Skeletal muscle satellite cell (primary cell): ENCODE measurements at regions not wholly inside any gene's neighbourhood (a gene's known extent, or its start where the extent isn't known, plus 50 kb on each side); places are given as distances from the start of the nearest gene placed in this dataset.
A peak's percentile ranks its signal among the peaks of the same experiment; 100 is the strongest.

ENCODE experiments used
- H3K27me3 ChIP-seq: 2 replicates; pipeline ENCODE4 v1.7.0; 2013; ENCODE audit warnings: low read length; ENCODE audit not compliant: control insufficient read depth, insufficient read depth
- H3K36me3 ChIP-seq: 2 replicates; pipeline ENCODE4 v1.7.0; 2013; ENCODE audit warnings: mild to moderate bottlenecking, control low read depth, low read length; ENCODE audit not compliant: insufficient read depth
- H3K4me1 ChIP-seq: 2 replicates; pipeline ENCODE4 v1.7.0; 2013; ENCODE audit warnings: low read length; ENCODE audit not compliant: control insufficient read depth, insufficient read depth
- H3K4me2 ChIP-seq: 2 replicates; pipeline ENCODE4 v1.7.0; 2013; ENCODE audit warnings: mild to moderate bottlenecking, low read length
- H3K4me3 ChIP-seq: 2 replicates; pipeline ENCODE4 v1.7.0; 2013; ENCODE audit warnings: low read length
- H3K9ac ChIP-seq: 2 replicates; pipeline ENCODE4 v1.7.0; 2013; ENCODE audit warnings: mild to moderate bottlenecking, low read depth, low read length, moderate library complexity
- H3K9me3 ChIP-seq: replicated peaks from 2 replicates; pipeline ENCODE4 v1.7.0; 2013; ENCODE audit warnings: mild to moderate bottlenecking, control low read depth, low read length

GRCh38 chr4:119696963-119697362 is 68.4 kb upstream of the PDE5A start:
- no peak overlapping the region for H3K9ac ChIP-seq
- no peak overlapping the region for H3K4me3 ChIP-seq
- H3K27me3 ChIP-seq, result no peaks in the 10 kb centered on the region
- H3K4me2 ChIP-seq, result no peak overlapping the region
- H3K36me3 ChIP-seq, result no peaks in the 10 kb centered on the region
- no peaks in the 10 kb centered on the region for H3K9me3 ChIP-seq
- peaks cover 2% of the 10 kb centered on the region for H3K4me1 ChIP-seq

GRCh38 chr4:119695216-119695615 is 66.6 kb upstream of the PDE5A start:
- Histone ChIP-seq H3K4me2 (no peak overlapping the region), H3K9ac (no peak overlapping the region), H3K9me3 (no peaks in the 10 kb centered on the region), H3K36me3 (no peaks in the 10 kb centered on the region), H3K4me1 (peaks cover 2% of the 10 kb centered on the region), H3K4me3 (no peak overlapping the region), H3K27me3 (no peaks in the 10 kb centered on the region)

GRCh38 chr4:119693126-119693525 is 64.5 kb upstream of the PDE5A start:
- Histone ChIP-seq H3K9me3 (no peaks in the 10 kb centered on the region), H3K9ac (no peak overlapping the region), H3K4me1 (peaks cover 2% of the 10 kb centered on the region), H3K4me3 (no peak overlapping the region), H3K27me3 (no peaks in the 10 kb centered on the region), H3K36me3 (no peaks in the 10 kb centered on the region), H3K4me2 (no peak overlapping the region)

GRCh38 chr4:119692001-119692400 is 63.4 kb upstream of the PDE5A start:
- no peaks in the 10 kb centered on the region for H3K27me3 ChIP-seq
- no peaks in the 10 kb centered on the region for H3K36me3 ChIP-seq
- no peak overlapping the region for H3K4me2 ChIP-seq
- no peak overlapping the region for H3K4me3 ChIP-seq
- no peaks in the 10 kb centered on the region for H3K9me3 ChIP-seq
- H3K9ac ChIP-seq, result no peak overlapping the region
- H3K4me1 ChIP-seq, result peaks cover 2% of the 10 kb centered on the region

GRCh38 chr4:119690871-119691270 is 62.3 kb upstream of the PDE5A start:
- Histone ChIP-seq H3K27me3 (no peaks in the 10 kb centered on the region), H3K36me3 (no peaks in the 10 kb centered on the region), H3K4me2 (no peak overlapping the region), H3K4me1 (peaks cover 2% of the 10 kb centered on the region), H3K9ac (no peak overlapping the region), H3K4me3 (no peak overlapping the region), H3K9me3 (no peaks in the 10 kb centered on the region)

- no peaks in the 10 kb centered on the region for H3K36me3 ChIP-seq
- H3K4me2 ChIP-seq, result no peak overlapping the region
- peaks cover 10% of the 10 kb centered on the region for H3K4me1 ChIP-seq
- no peak overlapping the region for H3K9ac ChIP-seq
- H3K4me3 ChIP-seq, result no peak overlapping the region
- H3K9me3 ChIP-seq, result no peaks in the 10 kb centered on the region
- no peaks in the 10 kb centered on the region for H3K27me3 ChIP-seq
These were observed 59.8 kb upstream of the PDE5A start for GRCh38 chr4:119688446-119688845.

GRCh38 chr4:119684463-119684862 is 55.9 kb upstream of the PDE5A start:
- no peaks in the 10 kb centered on the region for H3K9me3 ChIP-seq
- H3K4me2 ChIP-seq, result no peak overlapping the region
- H3K4me1 ChIP-seq, result peaks cover 16% of the 10 kb centered on the region

GRCh38 chr4:119683518-119683917 is 54.9 kb upstream of the PDE5A start:
- Histone ChIP-seq H3K9me3 (no peaks in the 10 kb centered on the region), H3K4me3 (no peak overlapping the region), H3K36me3 (no peaks in the 10 kb centered on the region), H3K27me3 (no peaks in the 10 kb centered on the region), H3K9ac (no peak overlapping the region), H3K4me1 (peaks cover 24% of the 10 kb centered on the region), H3K4me2 (peak overlapping the region; percentile 30)

More at GRCh38 chr4:119684463-119684862, 55.9 kb upstream of the PDE5A start:
- no peaks in the 10 kb centered on the region for H3K36me3 ChIP-seq
- H3K4me3 ChIP-seq, result no peak overlapping the region
- no peaks in the 10 kb centered on the region for H3K27me3 ChIP-seq
- no peak overlapping the region for H3K9ac ChIP-seq

GRCh38 chr4:119682099-119682498 is 53.5 kb upstream of the PDE5A start:
- Histone ChIP-seq H3K4me2 (no peak overlapping the region), H3K36me3 (no peaks in the 10 kb centered on the region), H3K27me3 (no peaks in the 10 kb centered on the region), H3K4me3 (no peak overlapping the region), H3K4me1 (peaks cover 26% of the 10 kb centered on the region), H3K9ac (no peak overlapping the region), H3K9me3 (no peaks in the 10 kb centered on the region)

GRCh38 chr4:119679251-119679650 is 50.6 kb upstream of the PDE5A start:
- Histone ChIP-seq H3K9ac (no peak overlapping the region), H3K4me1 (peaks cover 25% of the 10 kb centered on the region), H3K36me3 (no peaks in the 10 kb centered on the region), H3K27me3 (no peaks in the 10 kb centered on the region), H3K4me2 (no peak overlapping the region), H3K4me3 (no peak overlapping the region), H3K9me3 (no peaks in the 10 kb centered on the region)

- Histone ChIP-seq H3K27me3 (no peaks in the 10 kb centered on the region), H3K4me3 (peak overlapping the region; percentile 45), H3K9ac (no peak overlapping the region), H3K36me3 (no peaks in the 10 kb centered on the region), H3K9me3 (no peaks in the 10 kb centered on the region), H3K4me2 (peak overlapping the region; percentile 59), H3K4me1 (peaks cover 20% of the 10 kb centered on the region)
These were observed 50.2 kb upstream of the PDE5A start for GRCh38 chr4:119678761-119679160.
